HG03025 (cell line): ENCODE measurements at regions not wholly inside any gene's neighbourhood (a gene's known extent, or its start where the extent isn't known, plus 50 kb on each side); places are given as distances from the start of the nearest gene placed in this dataset.
"Not testable (repeated sequence)": the region's sequence is repeated elsewhere in the genome, so short reads cannot be mapped to it uniquely, and the experiment has no call there.

ENCODE experiments used
- ATAC-seq: cut with Tn5 transposase; IDR thresholded peaks from one replicate; pipeline ENCODE4 v1.9.1; 2021; ENCODE audit warnings: mild to moderate bottlenecking, moderate library complexity; ENCODE audit not compliant: unreplicated experiment, low FRiP score

DNA sequence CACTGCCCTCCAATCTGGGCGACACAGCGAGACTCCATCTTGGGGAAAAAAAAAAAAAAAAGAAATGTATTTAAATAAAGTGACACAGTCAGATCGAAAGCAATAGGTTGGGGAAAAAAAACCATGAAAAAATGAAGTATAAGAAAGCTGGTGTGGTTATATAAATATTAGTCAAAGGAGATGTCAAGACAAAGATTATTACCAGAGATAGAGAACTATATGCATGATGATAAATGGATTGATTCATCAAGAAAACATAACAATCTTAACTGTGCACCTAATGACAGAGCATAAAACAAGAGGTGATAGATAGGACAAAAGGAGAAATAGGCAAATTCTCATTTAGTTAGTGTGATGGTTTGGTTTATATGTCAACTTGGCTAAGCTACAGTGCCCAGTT is 146.9 kb upstream of the AHI1 start:
- no peak for ATAC-seq

GRCh38 chr6:135647521-135647920 is 150.0 kb upstream of the AHI1 start:
- ATAC-seq, result no peak

- ATAC-seq, result peak; percentile 99
Measured at GRCh38 chr6:135651964-135652755, 154.6 kb upstream of the AHI1 start.

DNA sequence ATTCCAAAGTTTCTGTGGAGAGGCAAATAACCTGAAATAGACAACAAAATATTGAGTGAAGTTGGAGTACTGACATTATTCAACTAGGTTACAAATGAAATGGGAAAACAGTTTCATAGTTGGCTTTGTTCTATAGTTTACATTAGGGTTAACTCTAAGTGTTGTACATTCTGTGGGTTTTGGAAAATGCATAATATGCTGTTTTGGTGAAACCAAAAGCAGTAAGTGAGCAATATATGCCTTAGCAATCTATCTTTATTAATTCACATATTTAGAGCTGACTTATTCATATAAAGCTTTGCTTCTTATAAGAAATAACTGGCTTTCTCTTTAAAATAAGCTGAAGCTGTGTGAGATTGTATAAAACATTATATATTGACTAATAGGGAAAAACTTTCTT is 157.5 kb upstream of the AHI1 start:
- no peak for ATAC-seq

GRCh38 chr6:135657207-135657606 is 159.7 kb upstream of the AHI1 start:
- ATAC-seq, result no peak

GRCh38 chr6:135658481-135658880 is 160.9 kb upstream of the AHI1 start:
- no peak for ATAC-seq

DNA sequence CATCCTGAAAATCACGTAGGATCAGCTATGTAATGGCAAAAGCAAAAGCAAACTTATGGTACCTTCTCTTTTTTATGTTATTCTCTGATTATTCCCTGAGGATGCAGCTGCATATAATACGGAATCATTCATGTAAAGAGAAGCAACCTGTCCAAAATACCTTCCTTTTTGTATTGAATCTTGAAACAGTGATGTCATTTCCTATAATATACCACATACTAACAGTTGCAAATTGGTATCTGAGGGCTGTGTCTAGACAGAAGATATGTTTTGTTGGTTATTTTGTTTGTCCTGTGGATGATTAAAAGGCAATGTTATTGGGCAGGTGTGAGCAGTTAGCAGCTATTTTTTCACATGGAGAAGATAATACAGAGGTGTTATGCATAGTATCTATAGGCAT is 161.4 kb upstream of the AHI1 start:
- no peak for ATAC-seq

DNA sequence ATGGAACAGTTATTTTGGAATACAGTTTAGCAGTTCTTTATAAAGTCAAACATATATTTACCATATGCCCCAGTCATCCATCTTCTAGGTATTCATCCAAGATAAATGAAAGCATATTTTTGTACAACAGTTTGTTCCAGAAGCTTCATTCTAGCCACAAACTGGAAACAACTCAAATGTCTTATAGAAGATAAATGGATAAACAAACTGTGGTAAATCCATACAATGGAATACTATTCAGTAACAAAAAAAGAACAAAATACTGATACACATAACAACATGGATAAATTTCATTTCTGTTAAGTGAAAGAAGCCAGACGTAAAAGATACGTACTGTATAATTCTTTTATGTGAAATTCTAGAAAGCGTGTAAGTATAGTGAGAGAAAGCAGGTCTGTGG is 167.0 kb upstream of the AHI1 start:
- no peak for ATAC-seq

GRCh38 chr6:135665935-135666334 is 168.4 kb upstream of the AHI1 start:
- no peak for ATAC-seq

- ATAC-seq, result no peak
Measured at GRCh38 chr6:135667691-135668455, 170.3 kb upstream of the AHI1 start.

DNA sequence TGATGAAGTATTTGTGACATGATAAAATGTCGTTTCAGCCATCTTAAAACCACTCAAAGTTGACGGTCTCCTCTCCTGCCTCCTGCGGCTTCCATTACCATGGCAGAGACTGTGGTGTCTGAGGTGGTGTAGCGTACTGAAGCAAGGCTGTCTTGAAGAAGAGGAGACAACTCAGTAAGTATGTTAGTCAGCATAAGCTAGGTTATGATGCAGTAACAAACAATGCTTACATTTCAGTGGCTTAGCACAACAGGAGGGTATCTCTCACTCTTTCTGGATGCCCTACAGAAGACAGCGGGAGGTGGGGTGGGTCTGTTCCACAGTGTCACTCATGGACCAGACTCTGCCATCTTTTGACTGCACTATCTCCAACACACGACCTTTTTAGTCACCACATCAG is 174.7 kb upstream of the AHI1 start:
- ATAC-seq, result no peak

- ATAC-seq, result no peak
Measured at GRCh38 chr6:135673501-135674309, 176.2 kb upstream of the AHI1 start.

DNA sequence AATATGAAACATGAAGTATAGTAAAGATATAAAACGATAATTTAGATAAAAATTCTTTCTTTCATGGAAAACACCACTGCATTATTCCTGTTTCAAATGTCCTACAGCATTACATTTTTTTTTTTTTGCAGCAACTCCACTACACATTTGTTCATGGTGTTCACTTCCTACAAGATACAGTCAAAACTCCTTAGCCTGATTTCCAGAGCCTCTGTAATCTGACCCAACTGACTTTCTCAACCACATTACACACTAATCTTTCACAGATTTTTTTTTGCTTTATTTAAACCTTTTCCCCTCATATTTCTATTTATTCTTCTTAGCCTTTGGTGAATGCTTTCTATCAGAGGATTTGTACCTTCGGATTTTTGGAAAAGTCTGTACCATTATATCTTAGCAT is 176.5 kb upstream of the PDE7B start:
- no peak for ATAC-seq

DNA sequence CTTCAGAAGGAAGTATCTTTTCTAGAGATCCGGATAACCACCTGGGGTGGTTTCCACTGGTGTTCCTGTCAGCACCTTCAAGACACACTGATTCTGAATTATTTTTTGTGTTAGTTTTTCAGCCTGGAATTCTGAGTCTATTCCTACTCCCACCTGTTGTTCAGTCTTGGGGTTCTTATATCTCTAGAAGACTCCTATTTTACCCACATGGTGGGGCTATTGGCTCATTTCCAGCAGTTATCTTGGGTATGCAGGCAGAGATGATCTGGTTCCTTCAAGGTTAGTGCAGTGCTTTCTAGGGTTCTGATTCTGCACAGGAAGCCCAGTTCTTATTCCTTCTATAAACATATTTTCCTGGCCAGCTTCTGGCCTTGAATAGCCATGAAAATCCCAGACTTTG is 175.6 kb upstream of the PDE7B start:
- no peak for ATAC-seq

GRCh38 chr6:135680964-135681913 is 170.3 kb upstream of the PDE7B start:
- no peak for ATAC-seq

- ATAC-seq, result no peak
Measured at GRCh38 chr6:135686784-135687301, 164.7 kb upstream of the PDE7B start.

GRCh38 chr6:135688476-135688875 is 163.0 kb upstream of the PDE7B start:
- ATAC-seq, result not testable (repeated sequence)

- no peak for ATAC-seq
Measured at GRCh38 chr6:135692426-135692825, 159.1 kb upstream of the PDE7B start.

DNA sequence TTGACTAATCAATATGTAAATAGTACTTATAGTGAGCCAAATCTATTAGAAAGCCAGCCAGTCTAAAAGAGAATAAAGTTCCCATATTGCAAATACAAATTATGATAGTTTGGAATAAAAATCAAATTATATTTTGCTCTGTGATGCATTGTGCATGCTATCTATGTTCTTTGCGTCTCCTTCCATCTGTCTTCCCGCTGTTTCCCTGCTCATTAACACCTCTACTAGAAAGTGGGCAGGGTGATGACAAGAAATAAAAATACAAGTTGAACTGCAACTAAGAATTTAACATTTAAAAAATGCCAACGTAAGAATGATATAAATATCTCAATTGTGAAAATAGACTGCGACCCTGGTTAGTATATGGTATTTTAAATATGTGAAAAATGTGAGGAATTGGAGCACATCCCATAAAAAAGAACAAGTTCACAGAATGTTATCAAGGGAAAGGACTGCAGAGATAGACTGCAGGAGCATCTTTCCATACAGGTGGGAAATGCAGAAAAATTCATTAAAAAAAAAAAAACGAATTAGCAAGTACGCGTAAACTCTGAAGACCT is 157.6 kb upstream of the PDE7B start:
- ATAC-seq, result no peak

- ATAC-seq, result no peak
Measured at GRCh38 chr6:135699705-135700104, 151.8 kb upstream of the PDE7B start.
